Endodermal cell (in vitro differentiated cells): ENCODE measurements at regions not wholly inside any gene's neighbourhood (a gene's known extent, or its start where the extent isn't known, plus 50 kb on each side); places are given as distances from the start of the nearest gene placed in this dataset.

Experiments used
- DNase-seq: peaks from one replicate; pipeline ENCODE4 v3.0.0-alpha.2; 2017
- H3K27ac ChIP-seq: 2 replicates; pipeline ENCODE4 v1.5.1; 2013; ENCODE audit warnings: mild to moderate bottlenecking, low read depth, low read length, moderate library complexity
- H3K27me3 ChIP-seq: 2 replicates; pipeline ENCODE4 v1.6.1; 2013; ENCODE audit warnings: mild to moderate bottlenecking, low read length, moderate library complexity; ENCODE audit not compliant: insufficient read depth, control insufficient read depth, poor library complexity, severe bottlenecking
- H3K36me3 ChIP-seq: 2 replicates; pipeline ENCODE4 v1.7.0; 2013; ENCODE audit warnings: mild to moderate bottlenecking, low read length, moderate library complexity; ENCODE audit not compliant: control insufficient read depth, insufficient read depth
- H3K4me1 ChIP-seq: one replicate; pipeline ENCODE4 v1.7.0; 2013; ENCODE audit warnings: low read length; ENCODE audit not compliant: control insufficient read depth, insufficient read depth
- H3K4me3 ChIP-seq: 2 replicates; pipeline ENCODE4 v1.5.1; 2013; ENCODE audit warnings: mild to moderate bottlenecking, low read length, moderate library complexity
- H3K9ac ChIP-seq: 2 replicates; pipeline ENCODE4 v1.6.1; 2013; ENCODE audit warnings: mild to moderate bottlenecking, low read length, moderate library complexity; ENCODE audit not compliant: poor library complexity, severe bottlenecking; ENCODE audit errors: extremely low read depth
- H3K9me3 ChIP-seq: 2 replicates; pipeline ENCODE4 v1.6.1; 2013; ENCODE audit warnings: mild to moderate bottlenecking, low read length, moderate library complexity; ENCODE audit not compliant: control insufficient read depth
- H3K27ac Mint-ChIP-seq: 2 replicates; pipeline ENCODE4 v1.8.0; 2020; ENCODE audit warnings: mixed read lengths
- H3K27me3 Mint-ChIP-seq: 2 replicates; pipeline ENCODE4 v1.8.0; 2021; ENCODE audit warnings: mild to moderate bottlenecking, mixed read lengths; ENCODE audit not compliant: insufficient read depth
- H3K36me3 Mint-ChIP-seq: 2 replicates; pipeline ENCODE4 v1.8.0; 2020; ENCODE audit warnings: low read depth, mixed read lengths
- H3K4me1 Mint-ChIP-seq: 2 replicates; pipeline ENCODE4 v1.8.0; 2020; ENCODE audit warnings: mixed read lengths
- H3K4me3 Mint-ChIP-seq: 2 replicates; pipeline ENCODE4 v1.8.0; 2020; ENCODE audit warnings: mild to moderate bottlenecking, moderate library complexity, mixed read lengths
- H3K9me3 Mint-ChIP-seq: 2 replicates; pipeline ENCODE4 v1.8.0; 2020; ENCODE audit warnings: mild to moderate bottlenecking, mixed read lengths
- WGBS, 2 experiments: methylation state at CpG; one replicate each; pipeline versions ENCODE4 v1.1.5 to v1.1.7; 2013; ENCODE audit warnings: missing lambda C conversion rate in 2 of 2, mixed read lengths in 1 of 2; ENCODE audit not compliant: insufficient coverage in 1 of 2, insufficient read length in 1 of 2; 5-methylcytosine and 5-hydroxymethylcytosine counted together
- TF ChIP-seq, protein P1 (sequence below): fragments of 200-600 bp; sonication (generic); conservative IDR thresholded peaks from 2 replicates; pipeline ENCODE4 v1.5.0; 2021; ENCODE audit warnings: antibody characterized with exemption, mild to moderate bottlenecking

GRCh38 chr14:82850576-82850975, 1316.9 kb upstream of the SEL1L start:
- 89 to 98% methylated on average over 3 of the region's 3 CpGs for WGBS, 2 experiments

GRCh38 chr14:82854131-82854530, 1320.5 kb upstream of the SEL1L start:
- Mint-ChIP-seq H3K9me3 (no peaks in the 10 kb centered on the region), H3K4me3 (no peak overlapping the region), H3K27me3 (no peaks in the 10 kb centered on the region), H3K27ac (no peak overlapping the region), H3K4me1 (peaks cover 19% of the 10 kb centered on the region), H3K36me3 (no peaks in the 10 kb centered on the region)
- Histone ChIP-seq H3K27ac (no peak overlapping the region), H3K36me3 (no peaks in the 10 kb centered on the region), H3K9ac (no peak overlapping the region), H3K4me1 (peaks cover 4% of the 10 kb centered on the region), H3K27me3 (no peaks in the 10 kb centered on the region), H3K9me3 (no peaks in the 10 kb centered on the region), H3K4me3 (no peak overlapping the region)
- 73% methylated on average over 4 of the region's 4 CpGs; no CpG with 5 or more reads in 1 of the 2 experiments for WGBS, 2 experiments
- DNase-seq, result peak; percentile 57
- TF ChIP-seq, protein P1, sequence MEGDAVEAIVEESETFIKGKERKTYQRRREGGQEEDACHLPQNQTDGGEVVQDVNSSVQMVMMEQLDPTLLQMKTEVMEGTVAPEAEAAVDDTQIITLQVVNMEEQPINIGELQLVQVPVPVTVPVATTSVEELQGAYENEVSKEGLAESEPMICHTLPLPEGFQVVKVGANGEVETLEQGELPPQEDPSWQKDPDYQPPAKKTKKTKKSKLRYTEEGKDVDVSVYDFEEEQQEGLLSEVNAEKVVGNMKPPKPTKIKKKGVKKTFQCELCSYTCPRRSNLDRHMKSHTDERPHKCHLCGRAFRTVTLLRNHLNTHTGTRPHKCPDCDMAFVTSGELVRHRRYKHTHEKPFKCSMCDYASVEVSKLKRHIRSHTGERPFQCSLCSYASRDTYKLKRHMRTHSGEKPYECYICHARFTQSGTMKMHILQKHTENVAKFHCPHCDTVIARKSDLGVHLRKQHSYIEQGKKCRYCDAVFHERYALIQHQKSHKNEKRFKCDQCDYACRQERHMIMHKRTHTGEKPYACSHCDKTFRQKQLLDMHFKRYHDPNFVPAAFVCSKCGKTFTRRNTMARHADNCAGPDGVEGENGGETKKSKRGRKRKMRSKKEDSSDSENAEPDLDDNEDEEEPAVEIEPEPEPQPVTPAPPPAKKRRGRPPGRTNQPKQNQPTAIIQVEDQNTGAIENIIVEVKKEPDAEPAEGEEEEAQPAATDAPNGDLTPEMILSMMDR, result peak; percentile 71

More at GRCh38 chr14:82850576-82850975, 1316.9 kb upstream of the SEL1L start:
- no peaks in the 10 kb centered on the region for H3K27me3 Mint-ChIP-seq
- TF ChIP-seq, protein P1, result no peak
- H3K27ac Mint-ChIP-seq, result no peak overlapping the region
- Histone ChIP-seq H3K9ac (no peak overlapping the region), H3K36me3 (no peaks in the 10 kb centered on the region), H3K9me3 (no peaks in the 10 kb centered on the region), H3K4me3 (no peak overlapping the region), H3K27ac (no peak overlapping the region), H3K4me1 (peaks cover 4% of the 10 kb centered on the region), H3K27me3 (no peaks in the 10 kb centered on the region)
- H3K36me3 Mint-ChIP-seq, result no peaks in the 10 kb centered on the region
- DNase-seq, result no peak
- H3K4me3 Mint-ChIP-seq, result no peak overlapping the region
- H3K9me3 Mint-ChIP-seq, result no peaks in the 10 kb centered on the region
- peaks cover 16% of the 10 kb centered on the region for H3K4me1 Mint-ChIP-seq

DNA sequence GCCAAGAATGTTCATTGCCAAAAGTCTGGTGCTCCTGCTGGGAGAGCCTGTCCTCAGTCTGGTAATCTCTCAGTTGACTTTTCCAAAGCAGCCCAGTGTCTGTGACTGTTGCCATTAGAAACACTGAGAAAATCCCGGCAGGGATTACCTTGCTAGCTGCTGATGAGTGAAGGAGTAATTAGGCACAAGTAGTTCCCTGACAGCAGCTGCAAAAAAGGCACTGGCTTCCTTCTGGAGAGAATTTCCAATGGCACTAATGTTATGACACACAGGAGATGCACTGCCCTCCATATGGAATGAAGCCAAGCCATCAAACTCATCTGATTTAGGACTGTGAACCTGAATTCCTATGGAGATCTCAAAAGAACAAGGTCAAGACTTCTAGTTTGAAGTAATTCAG, 1321.2 kb upstream of the SEL1L start:
- no peak overlapping the region for H3K4me3 Mint-ChIP-seq
- H3K4me1 Mint-ChIP-seq, result peaks cover 19% of the 10 kb centered on the region
- no peaks in the 10 kb centered on the region for H3K27me3 ChIP-seq
- H3K36me3 Mint-ChIP-seq, result no peaks in the 10 kb centered on the region
- peak; percentile 59 for DNase-seq
- H3K27ac Mint-ChIP-seq, result peak overlapping the region; percentile 65
- no peak overlapping the region for H3K4me3 ChIP-seq
- no peaks in the 10 kb centered on the region for H3K36me3 ChIP-seq
- H3K9ac ChIP-seq, result no peak overlapping the region
- TF ChIP-seq, protein P1, result no peak
- H3K4me1 ChIP-seq, result peaks cover 4% of the 10 kb centered on the region
- peak overlapping the region; percentile 45 for H3K27ac ChIP-seq
- 40 to 82% methylated on average over 1 of the region's 1 CpG for WGBS, 2 experiments
- H3K27me3 Mint-ChIP-seq, result no peaks in the 10 kb centered on the region
- H3K9me3 Mint-ChIP-seq, result no peaks in the 10 kb centered on the region
- H3K9me3 ChIP-seq, result no peaks in the 10 kb centered on the region
